Right cardiac atrium (tissue), 5 donors: ENCODE measurements at regions not wholly inside any gene's neighbourhood (a gene's known extent, or its start where the extent isn't known, plus 50 kb on each side); places are given as distances from the start of the nearest gene placed in this dataset.

Experiments used
- ATAC-seq, 2 donors: fragments of 200-7000 bp; cut with Tn5 transposase; one replicate each; pipeline versions ENCODE4 v1.8.0 to v1.9.1; 2020; ENCODE audit warnings: moderate library complexity in 2 of 2, mild to moderate bottlenecking in 1 of 2
- DNase-seq, 3 donors: peaks; one replicate each; pipeline ENCODE4 v3.0.0-alpha.2; 2020
- H3K27ac ChIP-seq: one replicate; pipeline ENCODE4 v1.5.1; 2013; ENCODE audit warnings: mild to moderate bottlenecking, low read length, control low read depth, moderate library complexity
- H3K27me3 ChIP-seq: one replicate; pipeline ENCODE4 v1.6.1; 2013; ENCODE audit not compliant: control insufficient read depth, insufficient read depth
- H3K4me1 ChIP-seq: one replicate; pipeline ENCODE4 v1.6.1; 2013; ENCODE audit warnings: low read length; ENCODE audit not compliant: control insufficient read depth, insufficient read depth
- H3K4me3 ChIP-seq: one replicate; pipeline ENCODE4 v1.5.1; 2013; ENCODE audit warnings: low read length, control low read depth
- H3K9me3 ChIP-seq: one replicate; pipeline ENCODE4 v1.6.1; 2013; ENCODE audit warnings: low read length; ENCODE audit not compliant: control insufficient read depth
- WGBS: extraction: QIAGEN DNeasy Blood & Tissue Kit; methylation state at CpG from one replicate; pipeline ENCODE4 v1.1.7; 2013; 5-methylcytosine and 5-hydroxymethylcytosine counted together
- intact Hi-C, 4 donors: fragments of 100-400 bp; cut with DNase I; formaldehyde crosslinking; loops; one replicate each; pipeline versions ENCODE4 v1.11.0 to v1.14.0; 2022 to 2023
- donor health status: healthy with polysubstance abuse.
- donor health status: DM: no; HTN: yes; CAD: no.
- donor health status: DM: no; HTN: no; CAD: no.
- donor health status: DM: no; HTN: yes; CAD: no; lungs with severe emphysema.
- donor health status: DM: yes; HTN: yes; CAD: no.

DNA sequence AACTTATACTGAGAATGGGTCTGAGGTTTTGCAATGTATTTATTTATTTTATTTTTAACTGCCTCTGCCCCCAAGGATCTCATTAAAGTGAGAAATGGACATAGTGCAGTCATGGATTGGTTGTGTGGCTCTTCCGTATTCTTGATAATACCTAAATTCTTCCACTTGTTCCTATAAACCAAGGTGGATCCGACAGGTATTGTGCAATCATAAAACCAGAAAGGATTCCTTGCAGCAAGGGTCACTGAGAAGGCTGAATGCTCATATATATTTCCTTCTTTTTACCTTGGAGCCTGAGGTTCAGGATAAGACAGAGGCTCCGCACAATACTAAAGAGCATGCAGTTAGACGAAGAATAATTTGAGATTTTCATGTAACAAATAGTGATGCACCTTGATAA is 826.0 kb upstream of the SOX11 start:
- intact Hi-C loops, result no loop called here
- WGBS, result 90% methylated on average over 4 of the region's 4 CpGs
- no peak overlapping the region for H3K4me3 ChIP-seq
- no peak overlapping the region for H3K27ac ChIP-seq
- H3K27me3 ChIP-seq, result no peaks in the 10 kb centered on the region
- DNase-seq, result no peak
- no peaks in the 10 kb centered on the region for H3K9me3 ChIP-seq
- no peak for ATAC-seq
- H3K4me1 ChIP-seq, result no peaks in the 10 kb centered on the region

GRCh38 chr2:4868466-4868865 is 823.7 kb upstream of the SOX11 start:
- ATAC-seq (no peak), DNase-seq (no peak)
- H3K4me3 ChIP-seq, result no peak overlapping the region
- H3K4me1 ChIP-seq, result no peaks in the 10 kb centered on the region
- no peaks in the 10 kb centered on the region for H3K9me3 ChIP-seq
- 83% methylated on average over 1 of the region's 1 CpG for WGBS
- intact Hi-C loops, result no loop called here
- H3K27me3 ChIP-seq, result no peaks in the 10 kb centered on the region
- H3K27ac ChIP-seq, result no peak overlapping the region

GRCh38 chr2:4869154-4869553 is 823.0 kb upstream of the SOX11 start:
- intact Hi-C loops, result no loop called here
- Histone ChIP-seq H3K27me3 (no peaks in the 10 kb centered on the region), H3K4me1 (no peaks in the 10 kb centered on the region), H3K27ac (no peak overlapping the region), H3K9me3 (no peaks in the 10 kb centered on the region), H3K4me3 (no peak overlapping the region)
- 74% methylated on average over 8 of the region's 8 CpGs for WGBS
- ATAC-seq, result no peak
- DNase-seq, result no peak

DNA sequence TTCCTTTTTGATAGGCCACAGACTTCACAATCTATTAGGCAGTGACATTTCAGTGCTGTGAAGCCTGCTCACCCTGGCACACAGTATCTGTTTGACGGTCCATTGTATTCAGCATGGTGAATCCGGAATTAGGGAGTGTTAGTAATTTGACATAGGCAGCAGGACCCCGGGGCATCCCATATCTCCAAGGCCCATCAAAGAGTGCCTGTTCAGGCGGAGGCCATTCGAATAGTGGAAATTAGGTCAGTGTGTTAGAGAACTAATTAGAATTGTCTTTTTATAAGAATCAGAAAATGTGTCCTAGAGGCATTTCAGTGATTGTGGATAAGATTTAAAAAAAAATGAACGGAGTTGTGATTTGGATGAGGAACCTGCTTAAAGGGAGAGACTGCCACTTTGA is 818.8 kb upstream of the SOX11 start:
- no peak for DNase-seq
- 84% methylated on average over 6 of the region's 6 CpGs for WGBS
- intact Hi-C loops, result no loop called here
- Histone ChIP-seq H3K4me1 (no peaks in the 10 kb centered on the region), H3K27ac (no peak overlapping the region), H3K27me3 (no peaks in the 10 kb centered on the region), H3K9me3 (no peaks in the 10 kb centered on the region), H3K4me3 (no peak overlapping the region)
- ATAC-seq, result no peak

GRCh38 chr2:4873876-4874593 is 818.1 kb upstream of the SOX11 start:
- DNase-seq, result no peak
- no peaks in the 10 kb centered on the region for H3K4me1 ChIP-seq
- H3K4me3 ChIP-seq, result no peak overlapping the region
- H3K9me3 ChIP-seq, result no peaks in the 10 kb centered on the region
- no peak overlapping the region for H3K27ac ChIP-seq
- ATAC-seq, result no peak
- H3K27me3 ChIP-seq, result no peaks in the 10 kb centered on the region
- 48% methylated on average over 3 of the region's 3 CpGs for WGBS
- intact Hi-C loops, result no loop called here

- WGBS, result 52% methylated on average over 3 of the region's 3 CpGs
- Histone ChIP-seq H3K27ac (no peak overlapping the region), H3K4me3 (no peak overlapping the region), H3K27me3 (no peaks in the 10 kb centered on the region), H3K9me3 (no peaks in the 10 kb centered on the region), H3K4me1 (no peaks in the 10 kb centered on the region)
- ATAC-seq (no peak), DNase-seq (no peak)
- intact Hi-C loops, result no loop called here
Measured at GRCh38 chr2:4882421-4882820, 809.8 kb upstream of the SOX11 start.

DNA sequence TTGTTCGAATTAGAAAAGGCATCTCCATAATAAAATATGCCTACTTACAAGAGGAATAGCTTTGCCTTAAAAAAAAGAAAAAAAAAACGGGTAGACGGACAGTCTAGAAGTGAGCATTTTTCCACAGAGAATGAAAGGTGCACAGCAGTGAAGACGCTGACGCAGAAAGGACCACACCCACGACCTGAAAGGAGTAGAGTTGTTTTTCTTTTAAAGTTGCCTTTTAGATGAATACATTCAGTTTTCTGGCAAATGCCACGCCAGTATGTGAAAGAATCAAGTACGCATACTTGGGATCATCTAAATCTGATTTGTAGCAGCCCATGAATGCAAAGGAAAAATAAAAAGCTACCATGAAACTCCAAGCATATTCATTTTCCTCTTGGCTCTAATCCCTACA is 809.2 kb upstream of the SOX11 start:
- ATAC-seq (no peak), DNase-seq (no peak)
- Histone ChIP-seq H3K4me3 (no peak overlapping the region), H3K27me3 (no peaks in the 10 kb centered on the region), H3K9me3 (no peaks in the 10 kb centered on the region), H3K4me1 (no peaks in the 10 kb centered on the region), H3K27ac (no peak overlapping the region)
- intact Hi-C loops, result no loop called here
- 78% methylated on average over 8 of the region's 8 CpGs for WGBS

DNA sequence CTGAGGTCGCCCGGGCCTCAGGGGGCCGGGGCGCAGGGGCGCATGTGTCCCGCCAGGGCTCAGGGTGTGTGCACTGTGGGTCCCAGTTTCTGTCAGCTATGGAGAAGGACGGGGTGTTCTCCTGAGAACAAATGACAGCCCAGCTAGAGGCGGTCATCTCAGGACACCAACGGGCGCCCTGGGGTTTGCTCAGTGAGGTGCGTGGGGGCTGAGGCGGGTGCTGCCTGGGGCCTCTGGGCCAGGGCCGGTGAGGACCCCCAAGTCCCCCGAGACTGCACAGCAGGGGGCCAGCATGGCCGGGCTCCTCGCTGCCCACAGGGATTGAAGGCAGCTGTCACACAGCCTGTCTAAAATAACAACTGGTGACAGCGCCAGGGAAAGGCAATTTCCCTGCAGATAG is 808.8 kb upstream of the SOX11 start:
- Histone ChIP-seq H3K27me3 (no peaks in the 10 kb centered on the region), H3K4me3 (no peak overlapping the region), H3K27ac (no peak overlapping the region), H3K4me1 (no peaks in the 10 kb centered on the region), H3K9me3 (no peaks in the 10 kb centered on the region)
- 91% methylated on average over 17 of the region's 17 CpGs for WGBS
- intact Hi-C loops, result no loop called here
- ATAC-seq, result peak in 1 of 2 donors; percentile 11
- no peak for DNase-seq

- H3K9me3 ChIP-seq, result no peaks in the 10 kb centered on the region
- H3K4me1 ChIP-seq, result no peaks in the 10 kb centered on the region
- WGBS, result 95% methylated on average over 25 of the region's 25 CpGs
- H3K27ac ChIP-seq, result no peak overlapping the region
- DNase-seq (no peak), ATAC-seq (no peak)
- intact Hi-C loops, result no loop called here
- H3K27me3 ChIP-seq, result no peaks in the 10 kb centered on the region
- no peak overlapping the region for H3K4me3 ChIP-seq
Measured at GRCh38 chr2:4884117-4884571, 808.0 kb upstream of the SOX11 start.

DNA sequence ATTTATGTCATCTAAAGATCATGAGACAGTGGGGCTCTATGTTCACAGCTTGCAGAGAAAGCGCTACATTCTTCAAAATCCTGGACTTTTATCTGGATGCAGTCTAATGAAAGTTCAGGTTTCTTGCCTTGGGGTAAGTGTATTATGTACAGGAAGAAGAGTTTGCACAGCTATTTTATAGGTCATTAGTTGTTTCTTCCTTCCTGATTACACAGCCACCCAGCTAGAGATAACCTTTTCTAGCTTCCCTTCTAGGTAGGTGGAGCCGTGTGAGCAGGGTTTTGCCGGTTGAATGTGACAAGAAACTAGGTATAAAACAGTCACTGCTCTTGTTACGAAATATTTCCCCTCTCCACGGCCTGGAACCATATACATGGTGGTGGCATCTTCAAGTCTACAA is 800.8 kb upstream of the SOX11 start:
- ATAC-seq, result no peak
- no peak for DNase-seq
- no peaks in the 10 kb centered on the region for H3K27me3 ChIP-seq
- H3K4me1 ChIP-seq, result no peaks in the 10 kb centered on the region
- no peak overlapping the region for H3K4me3 ChIP-seq
- 58% methylated on average over 5 of the region's 5 CpGs for WGBS
- H3K27ac ChIP-seq, result no peak overlapping the region
- intact Hi-C loops, result no loop called here
- no peaks in the 10 kb centered on the region for H3K9me3 ChIP-seq

DNA sequence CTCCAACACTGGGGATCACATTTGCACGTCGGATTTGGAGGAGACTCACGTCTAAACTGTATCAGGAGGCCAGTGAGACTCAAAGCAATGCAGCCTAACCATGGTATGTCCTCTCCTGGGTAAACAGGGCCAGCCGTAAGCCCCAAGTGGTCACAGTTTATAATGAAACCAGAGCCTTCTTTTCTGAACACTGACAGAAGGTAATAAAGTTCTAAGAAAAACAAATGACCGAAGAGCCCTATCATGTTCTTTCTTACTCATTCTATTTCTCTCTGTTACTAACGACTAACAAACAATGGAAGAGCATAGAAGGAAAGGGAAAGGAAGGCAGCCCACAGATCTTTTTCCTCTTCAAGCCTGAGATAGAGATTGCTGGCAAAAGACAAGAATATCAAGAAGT is 796.8 kb upstream of the SOX11 start:
- Histone ChIP-seq H3K4me1 (no peaks in the 10 kb centered on the region), H3K9me3 (no peaks in the 10 kb centered on the region), H3K27ac (no peak overlapping the region), H3K4me3 (no peak overlapping the region), H3K27me3 (no peaks in the 10 kb centered on the region)
- intact Hi-C loops, result no loop called here
- WGBS, result 55% methylated on average over 6 of the region's 6 CpGs
- DNase-seq, result no peak
- no peak for ATAC-seq

DNA sequence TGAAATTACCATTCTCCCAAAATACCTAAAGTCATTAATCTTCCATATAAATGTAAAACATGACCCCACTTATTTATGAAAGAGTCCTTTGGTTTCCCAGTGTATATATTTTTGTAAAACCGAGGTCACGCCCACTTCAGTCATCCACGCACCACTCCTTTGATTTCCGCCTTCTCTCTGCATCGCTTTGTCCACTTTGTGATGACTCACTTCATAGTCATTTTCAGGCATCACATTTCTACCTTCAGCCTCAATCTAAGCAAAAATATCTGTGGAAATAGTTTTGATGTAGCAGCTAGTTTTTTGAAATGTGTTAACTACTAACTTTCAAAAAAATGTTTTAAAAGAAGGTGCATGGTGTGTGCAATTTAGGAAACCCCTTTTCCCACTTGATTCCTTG is 793.5 kb upstream of the SOX11 start:
- intact Hi-C loops, result no loop called here
- no peak for ATAC-seq
- no peaks in the 10 kb centered on the region for H3K27me3 ChIP-seq
- no peaks in the 10 kb centered on the region for H3K9me3 ChIP-seq
- no peak for DNase-seq
- no peak overlapping the region for H3K27ac ChIP-seq
- peaks cover under 1% of the 10 kb centered on the region for H3K4me1 ChIP-seq
- H3K4me3 ChIP-seq, result no peak overlapping the region
- 81% methylated on average over 5 of the region's 5 CpGs for WGBS
